GM21367 (cell line): ENCODE measurements at regions not wholly inside any gene's neighbourhood (a gene's known extent, or its start where the extent isn't known, plus 50 kb on each side); places are given as distances from the start of the nearest gene placed in this dataset.
A peak's percentile ranks its signal among the peaks of the same experiment; 100 is the strongest.

Experiments
- ATAC-seq: cut with Tn5 transposase; IDR thresholded peaks from one replicate; pipeline ENCODE4 v1.9.1; 2021; ENCODE audit not compliant: unreplicated experiment

- no peak for ATAC-seq
Measured at GRCh38 chr18:61756244-61756643, 136.6 kb downstream of the RNF152 start.

GRCh38 chr18:61755555-61755954 lies 137.3 kb downstream of the RNF152 start:
- ATAC-seq: no peak

GRCh38 chr18:61754039-61754583 lies 138.7 kb downstream of the RNF152 start:
- ATAC-seq: no peak

GRCh38 chr18:61753373-61753772 lies 139.4 kb downstream of the RNF152 start:
- ATAC-seq: no peak

GRCh38 chr18:61752973-61753372 lies 139.8 kb downstream of the RNF152 start:
- ATAC-seq: no peak

- ATAC-seq: no peak
Measured at GRCh38 chr18:61750840-61751668, 141.8 kb downstream of the RNF152 start.

- no peak for ATAC-seq
Measured at GRCh38 chr18:61749546-61749945, 143.3 kb downstream of the RNF152 start.

GRCh38 chr18:61749031-61749430 lies 143.8 kb downstream of the RNF152 start:
- ATAC-seq: no peak

GRCh38 chr18:61748004-61748403 lies 144.8 kb downstream of the RNF152 start:
- ATAC-seq: no peak

- no peak for ATAC-seq
Measured at GRCh38 chr18:61743775-61744531, 148.9 kb downstream of the RNF152 start.

- no peak for ATAC-seq
Measured at GRCh38 chr18:61742565-61743429, 150.0 kb downstream of the RNF152 start.

GRCh38 chr18:61741881-61742454 lies 150.8 kb downstream of the RNF152 start:
- ATAC-seq: peak; percentile 65

- ATAC-seq: no peak
Measured at GRCh38 chr18:61738488-61738887, 154.3 kb downstream of the RNF152 start.

GRCh38 chr18:61738042-61738441 lies 154.8 kb downstream of the RNF152 start:
- ATAC-seq: no peak

GRCh38 chr18:61736133-61736532 lies 156.7 kb downstream of the RNF152 start:
- ATAC-seq: no peak

GRCh38 chr18:61735564-61736102 lies 157.2 kb downstream of the RNF152 start:
- no peak for ATAC-seq

GRCh38 chr18:61734396-61734795 lies 158.4 kb downstream of the RNF152 start:
- no peak for ATAC-seq

- no peak for ATAC-seq
Measured at GRCh38 chr18:61732854-61733253, 160.0 kb downstream of the RNF152 start.

GRCh38 chr18:61731693-61732376 lies 161.0 kb downstream of the RNF152 start:
- no peak for ATAC-seq

- ATAC-seq: no peak
Measured at GRCh38 chr18:61731178-61731577, 161.6 kb downstream of the RNF152 start.
